ENCODE measurements at regions not wholly inside any gene's neighbourhood (a gene's known extent, or its start where the extent isn't known, plus 50 kb on each side); places are given as distances from the start of the nearest gene placed in this dataset.

- no peaks in the 10 kb centered on the region for H3K27me3 ChIP-seq (ENCODE audit: control insufficient read depth, extremely low read depth, insufficient read depth, low read length)
- TF ChIP-seq EZH2 (IDR thresholded peaks at IDR 0.05; ENCODE audit: low read length) (no peak), CTCF (optimal IDR thresholded peaks at IDR 0.05 in 1 of 3, IDR thresholded peaks at IDR 0.05 in 1 of 3, conservative IDR thresholded peaks at IDR 0.05 in 1 of 3; ENCODE audit: extremely low read depth in 1 of 3, insufficient read depth in 2 of 3, low read length in 3 of 3) (no peak)
- H3K4me2 ChIP-seq (ENCODE audit: control insufficient read depth, extremely low read depth, insufficient read depth, low read depth, low read length), result no peak overlapping the region
- H3K36me3 ChIP-seq (ENCODE audit: control insufficient read depth in 2 of 2, extremely low read depth in 1 of 2, insufficient read depth in 2 of 2, low read length in 2 of 2), result no peaks in the 10 kb centered on the region
- no peaks in the 10 kb centered on the region for H3K4me1 ChIP-seq (ENCODE audit: control insufficient read depth, extremely low read depth, insufficient read depth, low read length)
- no peaks in the 10 kb centered on the region for H3K79me2 ChIP-seq (ENCODE audit: control insufficient read depth, insufficient read depth, low read length)
- no peaks in the 10 kb centered on the region for H4K20me1 ChIP-seq (ENCODE audit: control insufficient read depth, extremely low read depth, insufficient read depth, low read length)
- no peak overlapping the region for H3K27ac ChIP-seq (ENCODE audit: control insufficient read depth, insufficient read depth, low read length)
- no peaks in the 10 kb centered on the region for H3K9me3 ChIP-seq (ENCODE audit: control insufficient read depth, low read depth, low read length)
- dilution Hi-C loops (cut with MboI; ENCODE audit: extremely low pct_ligation_motif_present, low sequenced_read_pairs), result no loop called here
- DNase-seq (ENCODE audit: low read depth, low spot score) (no peak), FAIRE-seq (no peak)
- H3K4me3 ChIP-seq (ENCODE audit: control insufficient read depth in 2 of 3, extremely low read depth in 1 of 3, insufficient read depth in 2 of 3, low read depth in 1 of 3, low read length in 3 of 3), result no peak overlapping the region
- H3K9ac ChIP-seq (ENCODE audit: control insufficient read depth, extremely low read depth, insufficient read depth, low read length), result no peak overlapping the region
- H3K9me1 ChIP-seq (ENCODE audit: control insufficient read depth, extremely low read depth, insufficient read depth, low read length), result no peaks in the 10 kb centered on the region
- no peak overlapping the region for H2AFZ ChIP-seq (ENCODE audit: control insufficient read depth, low read length)
Measured at GRCh38 chr7:106979551-106980357, 64.8 kb upstream of the PRKAR2B start.

DNA sequence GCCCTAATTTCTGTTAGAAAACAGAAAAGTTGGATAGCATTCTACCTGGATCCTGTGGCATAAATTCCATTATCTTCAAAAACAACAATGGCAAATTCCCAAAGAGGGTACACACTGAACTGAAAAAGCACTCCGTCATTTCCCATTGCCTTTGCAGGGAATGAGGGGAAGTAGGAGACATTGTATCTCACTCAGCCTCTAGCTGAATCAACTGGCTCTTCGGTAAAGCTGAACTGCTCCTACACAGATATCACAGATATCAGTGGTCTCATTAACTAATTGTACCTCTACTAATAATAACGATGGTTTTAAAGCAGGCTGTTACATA is 64.2 kb upstream of the PRKAR2B start:
- DNase-seq (ENCODE audit: low read depth, low spot score) (no peak), FAIRE-seq (no peak)
- no peak overlapping the region for H3K4me2 ChIP-seq (ENCODE audit: control insufficient read depth, extremely low read depth, insufficient read depth, low read depth, low read length)
- no peaks in the 10 kb centered on the region for H3K9me1 ChIP-seq (ENCODE audit: control insufficient read depth, extremely low read depth, insufficient read depth, low read length)
- H2AFZ ChIP-seq (ENCODE audit: control insufficient read depth, low read length), result no peak overlapping the region
- H3K9me3 ChIP-seq (ENCODE audit: control insufficient read depth, low read depth, low read length), result no peaks in the 10 kb centered on the region
- H3K4me1 ChIP-seq (ENCODE audit: control insufficient read depth, extremely low read depth, insufficient read depth, low read length), result no peaks in the 10 kb centered on the region
- dilution Hi-C loops (cut with MboI; ENCODE audit: extremely low pct_ligation_motif_present, low sequenced_read_pairs), result no loop called here
- H3K36me3 ChIP-seq (ENCODE audit: control insufficient read depth in 2 of 2, extremely low read depth in 1 of 2, insufficient read depth in 2 of 2, low read length in 2 of 2), result no peaks in the 10 kb centered on the region
- TF ChIP-seq CTCF (optimal IDR thresholded peaks at IDR 0.05 in 1 of 3, IDR thresholded peaks at IDR 0.05 in 1 of 3, conservative IDR thresholded peaks at IDR 0.05 in 1 of 3; ENCODE audit: extremely low read depth in 1 of 3, insufficient read depth in 2 of 3, low read length in 3 of 3) (no peak), EZH2 (IDR thresholded peaks at IDR 0.05; ENCODE audit: low read length) (no peak)
- H3K4me3 ChIP-seq (ENCODE audit: control insufficient read depth in 2 of 3, extremely low read depth in 1 of 3, insufficient read depth in 2 of 3, low read depth in 1 of 3, low read length in 3 of 3), result no peak overlapping the region
- no peaks in the 10 kb centered on the region for H4K20me1 ChIP-seq (ENCODE audit: control insufficient read depth, extremely low read depth, insufficient read depth, low read length)
- no peaks in the 10 kb centered on the region for H3K79me2 ChIP-seq (ENCODE audit: control insufficient read depth, insufficient read depth, low read length)
- H3K27ac ChIP-seq (ENCODE audit: control insufficient read depth, insufficient read depth, low read length), result no peak overlapping the region
- no peaks in the 10 kb centered on the region for H3K27me3 ChIP-seq (ENCODE audit: control insufficient read depth, extremely low read depth, insufficient read depth, low read length)
- H3K9ac ChIP-seq (ENCODE audit: control insufficient read depth, extremely low read depth, insufficient read depth, low read length), result no peak overlapping the region

All from keratinocyte (primary cell).